ENCODE measurements at regions not wholly inside any gene's neighbourhood (a gene's known extent, or its start where the extent isn't known, plus 50 kb on each side); places are given as distances from the start of the nearest gene placed in this dataset.

GRCh38 chr9:95587021-95587964 is 70.5 kb upstream of the PTCH1 start:
- TF ChIP-seq CTCF (IDR thresholded peaks at IDR 0.05): no peak
- no peak for TF ChIP-seq IRF1 (CRISPR knock-in tag; IDR thresholded peaks at IDR 0.05)
- no peak for TF ChIP-seq ZNF138 (CRISPR knock-in tag; conservative IDR thresholded peaks at IDR 0.05)
- TF ChIP-seq TEAD4 (CRISPR knock-in tag; IDR thresholded peaks at IDR 0.05): no peak
- TF ChIP-seq PRDM15 (CRISPR knock-in tag; IDR thresholded peaks at IDR 0.05): no peak
- TF ChIP-seq MAX (CRISPR knock-in tag; IDR thresholded peaks at IDR 0.05): no peak
- TF ChIP-seq USF1 (CRISPR knock-in tag; IDR thresholded peaks at IDR 0.05): no peak

Measured in WTC11 (cell line).